Fibroblast of the aortic adventitia (primary cell): ENCODE measurements at regions not wholly inside any gene's neighbourhood (a gene's known extent, or its start where the extent isn't known, plus 50 kb on each side); places are given as distances from the start of the nearest gene placed in this dataset.

Experiments used
- DNase-seq: peaks from one replicate; pipeline ENCODE4 v3.0.0-alpha.2; 2010; ENCODE audit warnings: low read depth
- H3K4me3 ChIP-seq: 2 replicates; pipeline ENCODE4 v1.5.1; 2011; ENCODE audit warnings: low read depth, mild to moderate bottlenecking, control low read depth, low read length, moderate library complexity
- TF ChIP-seq, protein P1 (sequence below): IDR thresholded peaks from 2 replicates; pipeline ENCODE4 v1.5.1; 2011; ENCODE audit warnings: mild to moderate bottlenecking, low read length, control low read depth, inconsistent platforms; ENCODE audit not compliant: insufficient read depth

DNA sequence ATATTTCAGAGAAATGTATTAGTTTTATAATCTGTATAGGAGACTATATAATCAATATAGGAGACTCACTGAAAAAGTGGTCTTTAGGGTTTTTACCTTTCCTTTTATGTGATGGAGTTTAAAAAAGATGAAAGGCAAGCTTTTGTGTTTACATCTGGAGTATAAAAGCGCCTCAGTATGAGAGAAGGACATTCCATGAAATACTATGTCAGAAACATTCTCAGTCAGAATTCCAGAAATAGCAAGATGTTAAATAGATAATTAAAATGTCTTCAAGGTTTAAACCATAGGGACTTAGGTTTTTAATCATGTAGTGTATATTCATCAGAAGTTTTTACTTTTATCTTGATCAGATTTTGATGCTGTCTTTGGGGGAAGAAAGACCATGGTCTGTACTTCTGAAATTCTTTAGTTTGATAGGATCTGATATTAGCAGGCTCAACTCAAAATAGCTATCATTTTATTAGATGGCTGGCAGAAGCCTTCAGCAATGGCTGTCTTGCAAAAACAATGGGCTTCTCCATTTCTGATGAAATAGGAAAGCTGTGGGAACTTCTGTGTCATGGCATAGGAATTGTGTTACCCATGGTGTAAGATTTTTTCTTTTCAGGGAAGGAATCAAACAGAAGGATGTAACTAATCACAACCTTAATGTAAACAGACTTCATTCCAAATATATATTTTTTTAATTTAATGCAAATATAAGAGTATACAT is 209.6 kb upstream of the PLSCR5 start:
- peak; percentile 71 for DNase-seq
- H3K4me3 ChIP-seq = no peak overlapping the region
- TF ChIP-seq, protein P1, sequence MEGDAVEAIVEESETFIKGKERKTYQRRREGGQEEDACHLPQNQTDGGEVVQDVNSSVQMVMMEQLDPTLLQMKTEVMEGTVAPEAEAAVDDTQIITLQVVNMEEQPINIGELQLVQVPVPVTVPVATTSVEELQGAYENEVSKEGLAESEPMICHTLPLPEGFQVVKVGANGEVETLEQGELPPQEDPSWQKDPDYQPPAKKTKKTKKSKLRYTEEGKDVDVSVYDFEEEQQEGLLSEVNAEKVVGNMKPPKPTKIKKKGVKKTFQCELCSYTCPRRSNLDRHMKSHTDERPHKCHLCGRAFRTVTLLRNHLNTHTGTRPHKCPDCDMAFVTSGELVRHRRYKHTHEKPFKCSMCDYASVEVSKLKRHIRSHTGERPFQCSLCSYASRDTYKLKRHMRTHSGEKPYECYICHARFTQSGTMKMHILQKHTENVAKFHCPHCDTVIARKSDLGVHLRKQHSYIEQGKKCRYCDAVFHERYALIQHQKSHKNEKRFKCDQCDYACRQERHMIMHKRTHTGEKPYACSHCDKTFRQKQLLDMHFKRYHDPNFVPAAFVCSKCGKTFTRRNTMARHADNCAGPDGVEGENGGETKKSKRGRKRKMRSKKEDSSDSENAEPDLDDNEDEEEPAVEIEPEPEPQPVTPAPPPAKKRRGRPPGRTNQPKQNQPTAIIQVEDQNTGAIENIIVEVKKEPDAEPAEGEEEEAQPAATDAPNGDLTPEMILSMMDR = no peak

DNA sequence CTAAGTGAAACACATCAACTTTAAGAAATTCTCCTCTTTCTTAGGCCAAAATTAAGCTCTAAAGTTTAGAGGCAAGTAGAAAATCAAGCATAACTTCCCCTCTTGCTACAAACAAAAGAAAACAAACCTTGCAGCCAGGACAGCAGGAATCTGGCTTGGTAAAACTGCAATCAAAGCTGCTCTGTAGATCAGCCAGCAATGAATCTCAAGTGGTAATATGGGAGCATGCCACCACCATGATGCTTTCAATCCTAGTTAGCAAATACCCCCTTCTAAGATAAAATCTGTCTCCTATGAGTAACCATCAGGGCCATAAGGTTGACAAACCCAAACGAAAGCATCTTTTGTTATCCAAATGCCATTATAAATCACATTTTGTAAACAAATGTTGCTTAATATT is 208.3 kb upstream of the PLSCR5 start:
- no peak overlapping the region for H3K4me3 ChIP-seq
- TF ChIP-seq, protein P1 = no peak
- DNase-seq = peak; percentile 20

DNA sequence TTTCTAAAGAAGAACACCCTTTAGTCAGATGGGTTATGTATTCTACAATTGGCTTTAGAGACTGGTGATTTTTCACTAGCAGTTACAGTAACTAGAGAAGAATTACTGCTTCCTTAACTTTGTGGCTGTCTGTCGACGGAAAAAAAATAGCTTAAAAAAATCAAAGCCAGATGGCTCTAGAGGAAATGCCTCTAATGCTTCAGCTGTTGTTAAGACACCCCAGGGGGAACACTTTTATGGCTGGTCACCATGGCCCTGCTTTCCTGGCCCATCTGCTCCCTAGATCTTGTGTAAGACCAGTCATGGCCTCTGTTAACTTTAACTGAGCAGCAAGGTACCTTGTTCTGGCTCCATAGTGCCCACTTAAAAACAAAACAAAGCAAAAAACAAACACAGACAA is 198.6 kb upstream of the PLSCR5 start:
- peak; percentile 94 for DNase-seq
- no peak overlapping the region for H3K4me3 ChIP-seq
- TF ChIP-seq, protein P1 = no peak

DNA sequence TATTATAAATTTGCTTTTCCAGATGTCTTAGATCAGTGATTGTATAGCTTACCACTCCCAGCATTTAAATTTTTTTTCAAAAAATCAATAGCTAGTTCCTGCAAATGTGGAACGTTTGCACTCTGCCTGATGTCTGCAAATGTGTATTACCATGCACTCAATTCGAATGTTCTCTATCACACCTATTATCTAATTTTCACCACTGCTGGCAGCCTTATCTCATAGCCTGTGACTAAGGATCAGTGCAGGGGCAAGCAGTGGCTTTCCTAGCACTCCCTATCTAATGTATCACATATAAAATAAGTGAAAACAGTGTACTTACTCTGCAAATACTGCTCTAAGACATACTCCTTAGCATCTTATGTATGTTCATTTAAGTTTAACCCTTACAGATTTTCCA is 196.3 kb upstream of the PLSCR5 start:
- no peak overlapping the region for H3K4me3 ChIP-seq
- TF ChIP-seq, protein P1 = no peak
- DNase-seq = no peak

DNA sequence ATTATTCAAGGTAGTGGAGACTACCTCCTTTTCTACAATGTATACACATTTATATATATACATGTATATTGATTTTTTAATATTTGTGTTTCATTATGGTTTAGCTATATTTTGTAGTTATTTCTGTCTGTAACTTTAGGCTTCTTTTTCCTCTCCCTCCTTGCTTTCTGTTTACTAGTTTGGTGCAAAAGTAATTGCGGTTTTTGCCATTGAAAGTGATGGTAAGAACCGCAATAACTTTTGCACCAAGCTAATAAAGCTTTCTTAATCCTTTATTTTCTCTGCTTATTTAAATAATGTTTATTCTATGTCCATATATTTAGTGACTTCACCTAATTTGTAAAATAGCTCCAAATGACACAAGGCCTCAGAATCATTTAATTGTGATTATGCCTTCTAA is 195.3 kb upstream of the PLSCR5 start:
- TF ChIP-seq, protein P1 = no peak
- no peak for DNase-seq
- H3K4me3 ChIP-seq = no peak overlapping the region

DNA sequence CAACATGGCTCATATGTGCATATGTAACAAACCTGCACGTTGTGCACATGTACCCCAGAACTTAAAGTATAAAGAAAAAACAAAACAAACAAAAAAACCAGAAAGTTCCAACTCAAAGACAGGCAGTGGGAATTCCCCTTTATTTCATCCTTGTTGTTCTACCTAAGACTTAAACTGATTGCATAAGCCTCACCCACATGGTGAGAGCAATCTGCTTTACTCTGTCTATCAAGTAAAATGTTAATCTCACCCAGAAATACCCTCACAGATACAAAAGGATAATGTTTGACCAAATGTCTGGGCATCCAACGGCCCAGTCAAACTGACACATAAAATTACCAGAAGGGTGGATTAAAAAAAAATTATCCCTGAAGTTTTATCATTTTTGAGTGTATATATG is 190.9 kb upstream of the PLSCR5 start:
- no peak overlapping the region for H3K4me3 ChIP-seq
- TF ChIP-seq, protein P1 = no peak
- DNase-seq = no peak

DNA sequence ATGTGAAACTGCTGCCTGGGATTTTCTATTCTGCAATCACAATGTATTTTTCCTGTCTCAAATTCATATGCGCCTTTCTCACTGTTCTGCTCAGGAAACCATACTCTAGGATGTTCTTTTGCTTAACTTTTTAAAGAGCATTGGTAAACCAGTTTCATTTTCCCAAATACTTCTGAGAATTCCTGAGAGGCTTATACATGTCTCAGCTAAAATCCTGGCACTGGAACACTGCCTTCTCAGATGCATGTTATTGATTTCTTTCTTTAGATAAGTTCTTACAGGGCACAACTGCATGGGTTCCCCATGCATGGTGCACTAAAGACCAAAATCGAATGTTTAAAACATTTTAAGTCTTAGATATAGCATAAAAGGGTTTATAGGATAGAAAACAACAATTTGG is 178.3 kb upstream of the PLSCR5 start:
- peak; percentile 60 for DNase-seq
- H3K4me3 ChIP-seq = no peak overlapping the region
- TF ChIP-seq, protein P1 = no peak
